Activated CD4-positive, alpha-beta T cell treated with anti-CD3 and anti-CD28 coated beads, Interleukin-2, amount 50 U/mL, for 16 hours (primary cell): ENCODE measurements at regions not wholly inside any gene's neighbourhood (a gene's known extent, or its start where the extent isn't known, plus 50 kb on each side); places are given as distances from the start of the nearest gene placed in this dataset.

Source experiments
- DNase-seq: peaks from one replicate; pipeline ENCODE4 v3.0.0-alpha.2; 2020

GRCh38 chr2:136448986-136449780 lies 316.2 kb upstream of the THSD7B start:
- no peak for DNase-seq

GRCh38 chr2:136448432-136448831 lies 316.9 kb upstream of the THSD7B start:
- no peak for DNase-seq

- DNase-seq, result no peak
Measured at GRCh38 chr2:136444323-136444722, 321.0 kb upstream of the THSD7B start.

GRCh38 chr2:136443661-136444060 lies 321.7 kb upstream of the THSD7B start:
- DNase-seq, result no peak

- no peak for DNase-seq
Measured at GRCh38 chr2:136441979-136442714, 323.2 kb upstream of the THSD7B start.

- no peak for DNase-seq
Measured at GRCh38 chr2:136439064-136439676, 321.2 kb upstream of the CXCR4 start.

GRCh38 chr2:136437461-136437860 lies 319.5 kb upstream of the CXCR4 start:
- no peak for DNase-seq

- DNase-seq, result no peak
Measured at GRCh38 chr2:136436936-136437335, 319.0 kb upstream of the CXCR4 start.

GRCh38 chr2:136434251-136434715 lies 316.3 kb upstream of the CXCR4 start:
- DNase-seq, result no peak

GRCh38 chr2:136433261-136433660 lies 315.3 kb upstream of the CXCR4 start:
- DNase-seq, result no peak

GRCh38 chr2:136424112-136424511 lies 306.2 kb upstream of the CXCR4 start:
- no peak for DNase-seq

- peak; percentile 84 for DNase-seq
Measured at GRCh38 chr2:136423516-136423996, 305.6 kb upstream of the CXCR4 start.

- DNase-seq, result peak; percentile 35
Measured at GRCh38 chr2:136422512-136422911, 304.6 kb upstream of the CXCR4 start.

GRCh38 chr2:136420346-136420745 lies 302.4 kb upstream of the CXCR4 start:
- no peak for DNase-seq

GRCh38 chr2:136411946-136412345 lies 294.0 kb upstream of the CXCR4 start:
- no peak for DNase-seq

- no peak for DNase-seq
Measured at GRCh38 chr2:136410673-136411072, 292.7 kb upstream of the CXCR4 start.

GRCh38 chr2:136408795-136409194 lies 290.8 kb upstream of the CXCR4 start:
- DNase-seq, result no peak

- no peak for DNase-seq
Measured at GRCh38 chr2:136407952-136408318, 290.0 kb upstream of the CXCR4 start.

GRCh38 chr2:136407117-136407951 lies 289.4 kb upstream of the CXCR4 start:
- DNase-seq, result no peak

- DNase-seq, result no peak
Measured at GRCh38 chr2:136404925-136405324, 287.0 kb upstream of the CXCR4 start.

- no peak for DNase-seq
Measured at GRCh38 chr2:136404176-136404575, 286.2 kb upstream of the CXCR4 start.

GRCh38 chr2:136402281-136402680 lies 284.3 kb upstream of the CXCR4 start:
- no peak for DNase-seq
